ENCODE measurements at regions not wholly inside any gene's neighbourhood (a gene's known extent, or its start where the extent isn't known, plus 50 kb on each side); places are given as distances from the start of the nearest gene placed in this dataset.
A peak's percentile ranks its signal among the peaks of the same experiment; 100 is the strongest.

DNA sequence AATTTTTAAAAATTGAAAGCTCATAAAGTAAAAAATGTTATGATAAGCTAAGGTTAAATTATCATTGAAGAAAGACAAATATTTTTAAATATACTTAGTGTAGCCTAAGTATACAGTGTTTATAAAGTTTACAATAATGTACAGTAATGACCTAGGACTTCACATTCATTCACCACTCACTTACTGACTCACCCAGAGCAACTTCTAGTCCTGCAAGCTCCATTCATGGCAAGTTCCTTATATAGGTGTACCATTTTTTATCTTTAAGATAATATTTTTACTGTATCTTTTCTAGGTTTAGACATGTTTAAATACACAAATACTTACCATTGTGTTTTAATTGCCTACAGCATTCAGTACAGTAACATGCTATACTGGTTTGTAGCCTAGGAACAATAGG, 112.3 kb upstream of the RADX start:
- no peaks in the 10 kb centered on the region for H3K27me3 ChIP-seq (ENCODE audit: low read depth, low read length)
- TF ChIP-seq, protein P1, sequence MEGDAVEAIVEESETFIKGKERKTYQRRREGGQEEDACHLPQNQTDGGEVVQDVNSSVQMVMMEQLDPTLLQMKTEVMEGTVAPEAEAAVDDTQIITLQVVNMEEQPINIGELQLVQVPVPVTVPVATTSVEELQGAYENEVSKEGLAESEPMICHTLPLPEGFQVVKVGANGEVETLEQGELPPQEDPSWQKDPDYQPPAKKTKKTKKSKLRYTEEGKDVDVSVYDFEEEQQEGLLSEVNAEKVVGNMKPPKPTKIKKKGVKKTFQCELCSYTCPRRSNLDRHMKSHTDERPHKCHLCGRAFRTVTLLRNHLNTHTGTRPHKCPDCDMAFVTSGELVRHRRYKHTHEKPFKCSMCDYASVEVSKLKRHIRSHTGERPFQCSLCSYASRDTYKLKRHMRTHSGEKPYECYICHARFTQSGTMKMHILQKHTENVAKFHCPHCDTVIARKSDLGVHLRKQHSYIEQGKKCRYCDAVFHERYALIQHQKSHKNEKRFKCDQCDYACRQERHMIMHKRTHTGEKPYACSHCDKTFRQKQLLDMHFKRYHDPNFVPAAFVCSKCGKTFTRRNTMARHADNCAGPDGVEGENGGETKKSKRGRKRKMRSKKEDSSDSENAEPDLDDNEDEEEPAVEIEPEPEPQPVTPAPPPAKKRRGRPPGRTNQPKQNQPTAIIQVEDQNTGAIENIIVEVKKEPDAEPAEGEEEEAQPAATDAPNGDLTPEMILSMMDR (IDR thresholded peaks at IDR 0.05; ENCODE audit: low read depth, low read length), result no peak
- TF ChIP-seq EZH2phosphoT487 (IDR thresholded peaks at IDR 0.05; ENCODE audit: low read depth), result no peak

DNA sequence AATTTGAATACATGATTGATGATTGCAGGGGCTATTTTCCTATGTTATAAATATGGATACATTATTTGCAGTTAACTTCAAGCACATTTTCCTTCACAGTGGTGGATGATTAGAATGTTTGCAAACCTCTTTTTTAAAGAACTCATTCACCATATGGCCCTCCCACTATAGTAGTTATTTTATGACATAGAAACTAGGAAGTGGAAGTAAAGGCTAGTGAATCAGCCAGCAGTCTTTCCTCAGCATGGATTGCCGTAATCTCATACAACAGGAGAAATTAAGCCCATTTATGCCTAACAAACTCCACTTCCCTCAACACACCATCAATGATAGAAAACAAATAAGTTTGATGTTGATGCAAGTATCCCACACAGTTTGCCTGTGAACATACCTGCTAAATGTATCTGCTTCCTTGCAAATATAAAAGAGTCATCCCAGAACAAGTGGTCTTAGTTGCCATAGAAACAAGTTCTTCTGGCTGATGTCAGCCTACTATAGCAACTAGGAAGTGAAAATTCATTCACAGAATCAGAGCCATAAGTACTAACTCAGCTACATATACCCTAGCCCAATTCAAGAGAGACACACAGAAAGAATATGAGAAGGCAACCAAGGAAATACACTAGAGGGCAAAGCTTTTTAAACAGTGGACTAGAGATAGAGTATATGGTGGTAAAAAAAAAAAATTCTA, 100.9 kb upstream of the RADX start:
- TF ChIP-seq, protein P1 (IDR thresholded peaks at IDR 0.05; ENCODE audit: low read depth, low read length), result no peak
- no peak for TF ChIP-seq EZH2phosphoT487 (IDR thresholded peaks at IDR 0.05; ENCODE audit: low read depth)
- H2AFZ ChIP-seq (ENCODE audit: low read depth, low read length), result peak overlapping the region; percentile 63; the same call in 1 of the 2 replicates
- peak overlapping the region; percentile 71 for H3K4me2 ChIP-seq (ENCODE audit: low read length)
- H3K9me3 ChIP-seq (ENCODE audit: insufficient read depth, low read length), result no peaks in the 10 kb centered on the region
- no peaks in the 10 kb centered on the region for H4K20me1 ChIP-seq (ENCODE audit: insufficient read depth, low read length)
- H3K79me2 ChIP-seq (ENCODE audit: low read length), result no peaks in the 10 kb centered on the region
- peaks cover 21% of the 10 kb centered on the region for H3K4me1 ChIP-seq (ENCODE audit: low read length)
- peak overlapping the region; percentile 52 for H3K4me3 ChIP-seq (ENCODE audit: low read length)
- no peaks in the 10 kb centered on the region for H3K36me3 ChIP-seq (replicated peaks; ENCODE audit: low read depth, low read length)
- no peaks in the 10 kb centered on the region for H3K27me3 ChIP-seq (ENCODE audit: low read depth, low read length)
- peak overlapping the region; percentile 51 for H3K27ac ChIP-seq (ENCODE audit: low read length)
- H3K9ac ChIP-seq (ENCODE audit: low read length), result no peak overlapping the region

More for the DNA sequence above, 112.3 kb upstream of the RADX start:
- no peak overlapping the region for H3K9ac ChIP-seq (ENCODE audit: low read length)
- H3K4me2 ChIP-seq (ENCODE audit: low read length), result no peak overlapping the region
- H3K27ac ChIP-seq (ENCODE audit: low read length), result no peak overlapping the region
- H2AFZ ChIP-seq (ENCODE audit: low read depth, low read length), result no peak overlapping the region
- no peaks in the 10 kb centered on the region for H3K79me2 ChIP-seq (ENCODE audit: low read length)
- peaks cover 3% of the 10 kb centered on the region; the same call in 1 of the 2 replicates for H3K4me1 ChIP-seq (ENCODE audit: low read length)
- H3K9me3 ChIP-seq (ENCODE audit: insufficient read depth, low read length), result 0 out of 2 replicates have a peak, but pooled peaks cover 2% of the 10 kb centered on the region
- no peaks in the 10 kb centered on the region for H3K36me3 ChIP-seq (replicated peaks; ENCODE audit: low read depth, low read length)
- no peaks in the 10 kb centered on the region for H4K20me1 ChIP-seq (ENCODE audit: insufficient read depth, low read length)
- no peak overlapping the region for H3K4me3 ChIP-seq (ENCODE audit: low read length)
